HCT116 (cell line): ENCODE measurements at regions not wholly inside any gene's neighbourhood (a gene's known extent, or its start where the extent isn't known, plus 50 kb on each side); places are given as distances from the start of the nearest gene placed in this dataset.

ENCODE experiments used
- EGR1 ChIP-seq: IDR thresholded peaks from 2 replicates; pipeline ENCODE4 v1.6.1; 2012; ENCODE audit warnings: low read depth
- EZH2 ChIP-seq: fragments of 200-600 bp; sonication (generic); IDR thresholded peaks from 2 replicates; pipeline ENCODE4 v1.6.1; 2017; ENCODE audit warnings: antibody characterized with exemption, mixed run types
- EZH2phosphoT487 ChIP-seq: fragments of 200-600 bp; IDR thresholded peaks from 2 replicates; pipeline ENCODE4 v1.6.1; 2018; ENCODE audit warnings: antibody characterized with exemption, borderline replicate concordance
- POLR2A ChIP-seq: IDR thresholded peaks from 2 replicates; pipeline ENCODE4 v1.7.0; 2011; ENCODE audit warnings: borderline replicate concordance; ENCODE audit not compliant: insufficient read depth, insufficient read length; ENCODE audit errors: extremely low read depth
- RAD21 ChIP-seq: IDR thresholded peaks from 2 replicates; pipeline ENCODE4 v1.6.1; 2012; ENCODE audit warnings: low read depth, mild to moderate bottlenecking
- SIN3A ChIP-seq: IDR thresholded peaks from 2 replicates; pipeline ENCODE4 v1.6.1; 2012; ENCODE audit warnings: low read depth
- YY1 ChIP-seq: IDR thresholded peaks from 2 replicates; pipeline ENCODE4 v1.6.1; 2011; ENCODE audit warnings: low read length, low read depth, moderate library complexity, mild to moderate bottlenecking; ENCODE audit not compliant: insufficient replicate concordance; ENCODE audit errors: extremely low read depth
- ZFX ChIP-seq: fragments of 450-650 bp; IDR thresholded peaks from 2 replicates; pipeline ENCODE4 v1.6.1; 2017
- TF ChIP-seq, protein P1 (sequence below), 3 experiments: fragments of 200-600 bp in 1 of 3; sonication (generic) in 1 of 3; IDR thresholded peaks in 2 of 3; conservative IDR thresholded peaks in 1 of 3; 2 replicates each; pipeline ENCODE4 v1.5.1; 2012 to 2017; ENCODE audit warnings: low read depth in 2 of 3, low read length in 2 of 3, antibody characterized with exemption in 1 of 3, borderline replicate concordance in 1 of 3, control low read depth in 1 of 3, mild to moderate bottlenecking in 1 of 3, mixed read lengths in 1 of 3, mixed run types in 1 of 3, moderate library complexity in 1 of 3; ENCODE audit not compliant: insufficient read depth in 1 of 3
- TF ChIP-seq, protein P2 (sequence below): IDR thresholded peaks from 2 replicates; pipeline ENCODE4 v1.6.1; 2012
- TF ChIP-seq, protein P3 (sequence below): IDR thresholded peaks from 2 replicates; pipeline ENCODE4 v1.6.1; 2012; ENCODE audit warnings: low read depth

DNA sequence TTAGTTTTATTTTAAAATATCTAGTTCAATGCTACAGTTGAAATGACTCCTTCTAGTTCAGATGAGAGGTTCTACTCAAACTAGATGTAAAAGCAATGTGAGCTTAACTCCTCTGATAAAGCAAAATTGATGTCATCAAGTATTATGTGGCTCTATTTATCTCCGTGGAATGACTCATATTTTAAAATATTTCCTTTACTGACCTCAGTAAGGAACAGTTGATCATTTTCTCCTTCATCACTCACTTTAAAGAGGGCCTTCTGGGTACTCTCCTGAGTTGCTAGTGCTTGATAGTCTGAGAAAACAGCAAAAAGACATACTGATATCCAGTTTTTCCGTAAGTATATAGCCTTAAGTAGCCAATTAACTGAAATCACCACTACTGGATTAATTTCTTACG is 1099.3 kb downstream of the ROBO2 start:
- TF ChIP-seq, protein P1, sequence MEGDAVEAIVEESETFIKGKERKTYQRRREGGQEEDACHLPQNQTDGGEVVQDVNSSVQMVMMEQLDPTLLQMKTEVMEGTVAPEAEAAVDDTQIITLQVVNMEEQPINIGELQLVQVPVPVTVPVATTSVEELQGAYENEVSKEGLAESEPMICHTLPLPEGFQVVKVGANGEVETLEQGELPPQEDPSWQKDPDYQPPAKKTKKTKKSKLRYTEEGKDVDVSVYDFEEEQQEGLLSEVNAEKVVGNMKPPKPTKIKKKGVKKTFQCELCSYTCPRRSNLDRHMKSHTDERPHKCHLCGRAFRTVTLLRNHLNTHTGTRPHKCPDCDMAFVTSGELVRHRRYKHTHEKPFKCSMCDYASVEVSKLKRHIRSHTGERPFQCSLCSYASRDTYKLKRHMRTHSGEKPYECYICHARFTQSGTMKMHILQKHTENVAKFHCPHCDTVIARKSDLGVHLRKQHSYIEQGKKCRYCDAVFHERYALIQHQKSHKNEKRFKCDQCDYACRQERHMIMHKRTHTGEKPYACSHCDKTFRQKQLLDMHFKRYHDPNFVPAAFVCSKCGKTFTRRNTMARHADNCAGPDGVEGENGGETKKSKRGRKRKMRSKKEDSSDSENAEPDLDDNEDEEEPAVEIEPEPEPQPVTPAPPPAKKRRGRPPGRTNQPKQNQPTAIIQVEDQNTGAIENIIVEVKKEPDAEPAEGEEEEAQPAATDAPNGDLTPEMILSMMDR (IDR thresholded peaks at IDR 0.05 in 2 of 3, conservative IDR thresholded peaks at IDR 0.05 in 1 of 3; ENCODE audit: borderline replicate concordance in 1 of 3, insufficient read depth in 1 of 3, low read depth in 2 of 3, low read length in 2 of 3): no peak
- TF ChIP-seq EZH2 (no peak), RAD21 (no peak), YY1 (no peak), EZH2phosphoT487 (no peak), POLR2A (no peak), EGR1 (no peak), SIN3A (no peak), ZFX (no peak)
- TF ChIP-seq, protein P2, sequence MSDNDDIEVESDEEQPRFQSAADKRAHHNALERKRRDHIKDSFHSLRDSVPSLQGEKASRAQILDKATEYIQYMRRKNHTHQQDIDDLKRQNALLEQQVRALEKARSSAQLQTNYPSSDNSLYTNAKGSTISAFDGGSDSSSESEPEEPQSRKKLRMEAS: no peak
- TF ChIP-seq, protein P3, sequence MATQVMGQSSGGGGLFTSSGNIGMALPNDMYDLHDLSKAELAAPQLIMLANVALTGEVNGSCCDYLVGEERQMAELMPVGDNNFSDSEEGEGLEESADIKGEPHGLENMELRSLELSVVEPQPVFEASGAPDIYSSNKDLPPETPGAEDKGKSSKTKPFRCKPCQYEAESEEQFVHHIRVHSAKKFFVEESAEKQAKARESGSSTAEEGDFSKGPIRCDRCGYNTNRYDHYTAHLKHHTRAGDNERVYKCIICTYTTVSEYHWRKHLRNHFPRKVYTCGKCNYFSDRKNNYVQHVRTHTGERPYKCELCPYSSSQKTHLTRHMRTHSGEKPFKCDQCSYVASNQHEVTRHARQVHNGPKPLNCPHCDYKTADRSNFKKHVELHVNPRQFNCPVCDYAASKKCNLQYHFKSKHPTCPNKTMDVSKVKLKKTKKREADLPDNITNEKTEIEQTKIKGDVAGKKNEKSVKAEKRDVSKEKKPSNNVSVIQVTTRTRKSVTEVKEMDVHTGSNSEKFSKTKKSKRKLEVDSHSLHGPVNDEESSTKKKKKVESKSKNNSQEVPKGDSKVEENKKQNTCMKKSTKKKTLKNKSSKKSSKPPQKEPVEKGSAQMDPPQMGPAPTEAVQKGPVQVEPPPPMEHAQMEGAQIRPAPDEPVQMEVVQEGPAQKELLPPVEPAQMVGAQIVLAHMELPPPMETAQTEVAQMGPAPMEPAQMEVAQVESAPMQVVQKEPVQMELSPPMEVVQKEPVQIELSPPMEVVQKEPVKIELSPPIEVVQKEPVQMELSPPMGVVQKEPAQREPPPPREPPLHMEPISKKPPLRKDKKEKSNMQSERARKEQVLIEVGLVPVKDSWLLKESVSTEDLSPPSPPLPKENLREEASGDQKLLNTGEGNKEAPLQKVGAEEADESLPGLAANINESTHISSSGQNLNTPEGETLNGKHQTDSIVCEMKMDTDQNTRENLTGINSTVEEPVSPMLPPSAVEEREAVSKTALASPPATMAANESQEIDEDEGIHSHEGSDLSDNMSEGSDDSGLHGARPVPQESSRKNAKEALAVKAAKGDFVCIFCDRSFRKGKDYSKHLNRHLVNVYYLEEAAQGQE: no peak
